IMR-90 (cell line): ENCODE measurements at regions not wholly inside any gene's neighbourhood (a gene's known extent, or its start where the extent isn't known, plus 50 kb on each side); places are given as distances from the start of the nearest gene placed in this dataset.

Experiments
- ATAC-seq: fragments of 200-7000 bp; cut with Tn5 transposase; 2 replicates; pipeline ENCODE4 v1.9.1; 2020; ENCODE audit warnings: low read depth, mild to moderate bottlenecking, moderate library complexity
- BruUV-seq: library from RNA; stranded (reverse); fragments of 400-500 nt; replicated peaks from 2 replicates; lab custom pipeline; 2021; lab: Mats Ljungman, UMichigan
- CTCF ChIA-PET: fragments of 300-600 bp; formaldehyde crosslinking; extraction: SDS; loops from one replicate; lab custom pipeline; 2021; ENCODE audit warnings: antibody characterized with exemption; lab: Yijun Ruan, JAX
- POLR2A ChIA-PET: fragments of 300-600 bp; sonication (Branson Sonifier 250); formaldehyde crosslinking; loops from one replicate; lab custom pipeline; 2022; ENCODE audit warnings: antibody characterized with exemption; ENCODE audit not compliant: unreplicated experiment; lab: Charles Lee
- DNase-seq: peaks from one replicate; pipeline ENCODE4 v3.0.0; 2013
- H2AFZ ChIP-seq: replicated peaks from 2 replicates; pipeline ENCODE3; 2013; ENCODE audit warnings: low read length, mild to moderate bottlenecking; ENCODE audit not compliant: poor library complexity
- H2AK5ac ChIP-seq: 2 replicates; pipeline ENCODE4 v1.6.1; 2013; ENCODE audit warnings: low read depth, low read length, inconsistent platforms
- H2AK9ac ChIP-seq: replicated peaks from 2 replicates; pipeline ENCODE3; 2013; ENCODE audit warnings: mild to moderate bottlenecking, low read depth, low read length, moderate library complexity; ENCODE audit not compliant: poor library complexity
- H2BK120ac ChIP-seq: 2 replicates; pipeline ENCODE4 v1.6.1; 2013; ENCODE audit warnings: low read depth, low read length, inconsistent platforms
- H2BK15ac ChIP-seq: 3 replicates; pipeline ENCODE4 v1.6.1; 2013; ENCODE audit warnings: low read depth, low read length, inconsistent platforms
- H2BK20ac ChIP-seq: 2 replicates; pipeline ENCODE4 v1.6.1; 2013; ENCODE audit warnings: low read depth, mild to moderate bottlenecking, inconsistent platforms, low read length, moderate library complexity
- H2BK5ac ChIP-seq: 2 replicates; pipeline ENCODE4 v1.6.1; 2013; ENCODE audit warnings: mild to moderate bottlenecking, low read depth, low read length, inconsistent platforms; ENCODE audit not compliant: poor library complexity, severe bottlenecking
- H3K14ac ChIP-seq: replicated peaks from 2 replicates; pipeline ENCODE4 v1.6.1; 2013; ENCODE audit warnings: low read depth, low read length, inconsistent platforms
- H3K18ac ChIP-seq: 2 replicates; pipeline ENCODE4 v1.6.1; 2013; ENCODE audit warnings: low read depth, low read length, control low read depth
- H3K23ac ChIP-seq: 2 replicates; pipeline ENCODE4 v1.6.1; 2013; ENCODE audit warnings: low read depth, low read length, inconsistent platforms
- H3K27ac ChIP-seq: 2 replicates; pipeline ENCODE4 v1.5.1; 2013; ENCODE audit warnings: mild to moderate bottlenecking, control low read depth, low read length; ENCODE audit not compliant: insufficient read depth
- H3K27me3 ChIP-seq: 2 replicates; pipeline ENCODE4 v1.6.1; 2013; ENCODE audit warnings: low read length; ENCODE audit not compliant: control insufficient read depth, insufficient read depth
- H3K36me3 ChIP-seq: 2 replicates; pipeline ENCODE4 v1.6.1; 2013; ENCODE audit warnings: low read length, mixed read lengths; ENCODE audit not compliant: control insufficient read depth, insufficient read depth
- H3K4ac ChIP-seq: 2 replicates; pipeline ENCODE4 v1.6.1; 2013; ENCODE audit warnings: low read depth, low read length, inconsistent platforms
- H3K4me1 ChIP-seq: 2 replicates; pipeline ENCODE4 v1.6.1; 2013; ENCODE audit warnings: low read length, mixed read lengths; ENCODE audit not compliant: control insufficient read depth, insufficient read depth
- H3K4me2 ChIP-seq: 2 replicates; pipeline ENCODE4 v1.6.1; 2013; ENCODE audit warnings: low read depth, mild to moderate bottlenecking, control low read depth, low read length, moderate library complexity
- H3K4me3 ChIP-seq: 2 replicates; pipeline ENCODE4 v1.5.1; 2013; ENCODE audit warnings: low read depth, mild to moderate bottlenecking, control low read depth, low read length, moderate library complexity; ENCODE audit not compliant: insufficient read depth
- H3K56ac ChIP-seq: 2 replicates; pipeline ENCODE4 v1.6.1; 2013; ENCODE audit warnings: low read length, inconsistent platforms; ENCODE audit not compliant: insufficient read depth; ENCODE audit errors: extremely low read depth
- H3K79me1 ChIP-seq, 2 experiments: 2 replicates each; pipeline ENCODE4 v1.6.1; 2013; ENCODE audit warnings: low read length in 2 of 2, inconsistent platforms in 1 of 2, low read depth in 1 of 2
- H3K9ac ChIP-seq: 2 replicates; pipeline ENCODE4 v1.6.1; 2013; ENCODE audit warnings: low read depth, low read length, control low read depth
- H3K9me1 ChIP-seq: 2 replicates; pipeline ENCODE4 v1.6.1; 2013; ENCODE audit warnings: low read length, inconsistent platforms; ENCODE audit not compliant: insufficient read depth
- H3K9me3 ChIP-seq: 2 replicates; pipeline ENCODE4 v1.6.1; 2013; ENCODE audit warnings: low read length; ENCODE audit not compliant: control insufficient read depth, insufficient read depth
- H4K20me1 ChIP-seq: 2 replicates; pipeline ENCODE4 v1.6.1; 2013; ENCODE audit warnings: low read length, inconsistent platforms; ENCODE audit not compliant: insufficient read depth
- H4K5ac ChIP-seq: 2 replicates; pipeline ENCODE4 v1.6.1; 2013; ENCODE audit warnings: mild to moderate bottlenecking, low read depth, low read length, control low read depth
- H4K8ac ChIP-seq, 2 experiments: 2 replicates each; pipeline ENCODE4 v1.6.1; 2013; ENCODE audit warnings: low read depth in 2 of 2, low read length in 2 of 2, control low read depth in 1 of 2, inconsistent platforms in 1 of 2
- H4K91ac ChIP-seq: 2 replicates; pipeline ENCODE4 v1.6.1; 2013; ENCODE audit warnings: low read depth, low read length, inconsistent platforms; ENCODE audit not compliant: insufficient read depth
- CTCF ChIP-seq: conservative IDR thresholded peaks from 2 replicates; pipeline ENCODE4 v1.5.1; 2012; ENCODE audit warnings: mild to moderate bottlenecking, low read depth, low read length, improper control_type of control experiment
- MXI1 ChIP-seq: IDR thresholded peaks from 2 replicates; pipeline ENCODE4 v1.6.1; 2012; ENCODE audit warnings: low read depth, mild to moderate bottlenecking, low read length, moderate library complexity, borderline replicate concordance
- RAD21 ChIP-seq: IDR thresholded peaks from 2 replicates; pipeline ENCODE4 v1.6.1; 2012; ENCODE audit warnings: low read length, improper control_type of control experiment
- SMC3 ChIP-seq: fragments of 150-350 bp; IDR thresholded peaks from 2 replicates; pipeline ENCODE4 v1.6.1; 2016; ENCODE audit warnings: low read depth, mild to moderate bottlenecking, antibody characterized with exemption, low read length, moderate library complexity
- WGBS, 2 experiments: methylation state at CpG; one replicate each; pipeline versions ENCODE4 v1.1.5 to v1.1.7; 2013; ENCODE audit warnings: missing lambda C conversion rate in 2 of 2; ENCODE audit not compliant: insufficient read length in 1 of 2; ENCODE audit errors: extremely low coverage in 2 of 2; 5-methylcytosine and 5-hydroxymethylcytosine counted together
- dilution Hi-C: fragments of 300-500 bp; cut with HindIII; formaldehyde crosslinking; loops from one replicate; pipeline ENCODE4 v1.14.3; 2018; ENCODE audit warnings: low sequenced_read_pairs; ENCODE audit not compliant: unreplicated experiment
- in situ Hi-C: fragments of 300-500 bp; cut with MboI; formaldehyde crosslinking; loops from 3 replicates; pipeline ENCODE4 v1.14.3; 2019; ENCODE audit warnings: low sequenced_read_pairs, inconsistent platforms, mixed read lengths
- intact Hi-C: fragments of 100-400 bp; cut with micrococcal nuclease; formaldehyde crosslinking; loops from 2 replicates; pipeline ENCODE4 v1.10.0; 2022

DNA sequence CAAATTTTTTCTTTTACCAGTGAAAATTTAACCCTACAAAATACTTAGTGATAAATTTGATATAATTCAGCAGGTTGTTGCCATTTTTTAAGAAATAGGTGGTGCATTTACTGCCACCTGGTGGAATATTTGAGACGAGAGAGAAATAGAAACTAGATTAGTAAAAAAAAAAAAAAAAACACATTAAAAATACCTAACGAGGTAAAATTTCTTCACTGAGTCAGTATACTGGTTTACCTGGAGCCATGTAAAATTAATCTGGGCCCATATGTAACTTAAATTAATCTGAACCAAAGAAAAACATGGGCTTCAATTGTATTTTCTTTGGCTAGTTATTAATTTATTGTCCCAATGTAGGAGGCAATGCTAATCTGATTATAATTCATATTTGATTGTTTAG is 520.8 kb downstream of the EPM2A start:
- no CpG with 5 or more reads among the region's 2 CpGs for WGBS, 2 experiments
- BruUV-seq = no TSS peak
- H2BK15ac ChIP-seq = no peak overlapping the region
- H3K9me1 ChIP-seq = no peaks in the 10 kb centered on the region
- CTCF ChIA-PET = interaction anchor here (0.9 kb wide), 1 partner anchor 419 kb away, joined by 8 read pairs; no protein-coding TSS in a partner anchor
- POLR2A ChIA-PET = no interaction called here
- no peak overlapping the region for H3K4me2 ChIP-seq
- no peak overlapping the region for H3K14ac ChIP-seq
- H2BK120ac ChIP-seq = no peak overlapping the region
- no peaks in the 10 kb centered on the region for H3K4me1 ChIP-seq
- no peaks in the 10 kb centered on the region for H4K20me1 ChIP-seq
- H2AK5ac ChIP-seq = no peak overlapping the region
- intact Hi-C loops = loop anchor here (1.0 to 10.0 kb wide), 6 partner anchors 187 to 670 kb away; no protein-coding TSS in a partner anchor
- H4K8ac ChIP-seq = no peak overlapping the region
- H2BK5ac ChIP-seq = no peak overlapping the region
- H3K4me3 ChIP-seq = no peak overlapping the region
- dilution Hi-C loops = no loop called here
- no peak overlapping the region for H3K18ac ChIP-seq
- in situ Hi-C loops = loop anchor here (10.0 to 25.0 kb wide), 2 partner anchors 630 to 1102 kb away; no protein-coding TSS in a partner anchor
- no peak for ATAC-seq
- no peaks in the 10 kb centered on the region for H3K79me1 ChIP-seq
- H2AK9ac ChIP-seq = no peak overlapping the region
- H3K56ac ChIP-seq = no peak overlapping the region
- H2BK20ac ChIP-seq = no peak overlapping the region
- no peaks in the 10 kb centered on the region for H3K36me3 ChIP-seq
- no peak overlapping the region for H3K23ac ChIP-seq
- H4K91ac ChIP-seq = no peak overlapping the region
- peak; percentile 39 for DNase-seq
- H4K5ac ChIP-seq = no peak overlapping the region
- H3K4ac ChIP-seq = no peak overlapping the region
- H2AFZ ChIP-seq = no peak overlapping the region
- H3K9me3 ChIP-seq = no peaks in the 10 kb centered on the region
- no peak overlapping the region for H3K9ac ChIP-seq
- H3K27me3 ChIP-seq = no peaks in the 10 kb centered on the region
- TF ChIP-seq MXI1 (no peak), RAD21 (peak; percentile 72), SMC3 (peak; percentile 72), CTCF (peak; percentile 63)
- no peak overlapping the region for H3K27ac ChIP-seq
